Upper lobe of left lung (tissue), 6 donors: ENCODE measurements at regions not wholly inside any gene's neighbourhood (a gene's known extent, or its start where the extent isn't known, plus 50 kb on each side); places are given as distances from the start of the nearest gene placed in this dataset.

Experiments
- ATAC-seq, 2 donors: fragments of 200-7000 bp; cut with Tn5 transposase; one replicate each; pipeline ENCODE4 v1.9.1; 2022; ENCODE audit warnings: mild to moderate bottlenecking in 2 of 2, moderate library complexity in 2 of 2; ENCODE audit not compliant: low FRiP score in 2 of 2
- DNase-seq, 2 donors: peaks; one replicate each; pipeline ENCODE4 v3.0.0-alpha.2; 2019 to 2020
- H3K27ac ChIP-seq, 4 donors: fragments of 200-600 bp; sonication (generic); one replicate each; pipeline ENCODE4 v1.5.1; 2016 to 2019
- H3K27me3 ChIP-seq, 4 donors: fragments of 200-600 bp; sonication (generic); one replicate each; pipeline ENCODE4 v1.5.1; 2017 to 2019
- H3K36me3 ChIP-seq, 4 donors: fragments of 200-600 bp; sonication (generic); one replicate each; pipeline ENCODE4 v1.5.1; 2016 to 2019
- H3K4me1 ChIP-seq, 4 donors: fragments of 200-600 bp; sonication (generic); one replicate each; pipeline ENCODE4 v1.5.1; 2018 to 2019
- H3K4me3 ChIP-seq, 4 donors: fragments of 200-600 bp; sonication (generic); one replicate each; pipeline ENCODE4 v1.5.1; 2017 to 2019; ENCODE audit warnings: mild to moderate bottlenecking in 2 of 4, moderate library complexity in 1 of 4
- H3K9me3 ChIP-seq, 4 donors: fragments of 200-600 bp; sonication (generic); one replicate each; pipeline ENCODE4 v1.5.1; 2018 to 2019
- EP300 ChIP-seq, 4 donors: sonication (generic); formaldehyde crosslinking; IDR thresholded peaks; one replicate each; pipeline ENCODE4 v1.5.1; 2017; ENCODE audit warnings: antibody characterized with exemption in 4 of 4, control low read depth in 2 of 4
- POLR2A ChIP-seq, 4 donors: fragments of 450-650 bp; IDR thresholded peaks; one replicate each; pipeline ENCODE4 v1.5.1; 2016 to 2017; ENCODE audit warnings: antibody characterized with exemption in 4 of 4, mild to moderate bottlenecking in 2 of 4
- POLR2AphosphoS5 ChIP-seq, 2 donors: sonication (generic); formaldehyde crosslinking; IDR thresholded peaks; one replicate each; pipeline ENCODE4 v1.5.1; 2017; ENCODE audit warnings: antibody characterized with exemption in 2 of 2
- WGBS, 2 donors: methylation state at CpG; one replicate each; pipeline ENCODE4 v1.1.5; 2017 to 2018; 5-methylcytosine and 5-hydroxymethylcytosine counted together
- TF ChIP-seq, protein P1 (sequence below), 6 experiments: fragments of 450-650 bp in 4 of 6; fragments of 200-600 bp in 2 of 6; sonication (generic) in 2 of 6; IDR thresholded peaks; one replicate each; pipeline ENCODE4 v1.5.1; 2016 to 2019; ENCODE audit warnings: antibody characterized with exemption in 6 of 6
- donor health status: DM: no; HTN: no; CAD: no; lungs with moderate emphysema.
- donor health status: DM: no; HTN: yes; CAD: no; lungs with severe emphysema.

DNA sequence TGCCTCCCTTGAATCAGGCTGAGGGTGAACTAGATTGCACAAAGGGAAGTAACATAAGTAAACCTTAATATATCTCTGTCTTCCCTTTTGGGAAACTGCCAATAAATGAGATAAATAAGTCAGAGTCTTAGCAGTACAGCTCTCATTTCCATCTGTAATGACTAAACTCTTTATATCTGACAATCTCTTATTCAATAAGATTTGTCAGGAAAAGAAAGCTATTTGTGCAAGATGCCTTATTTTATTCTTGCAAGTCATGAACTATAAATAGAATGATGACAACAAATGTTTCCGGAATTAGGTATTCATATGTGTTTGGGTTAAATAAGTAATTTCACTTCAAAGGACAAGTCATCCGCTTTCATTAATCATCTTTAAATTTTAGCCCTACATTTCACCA, 229.2 kb downstream of the PTGER3 start:
- no peak for TF ChIP-seq POLR2AphosphoS5 (IDR thresholded peaks at IDR 0.05)
- no peak for TF ChIP-seq EP300 (IDR thresholded peaks at IDR 0.05)
- TF ChIP-seq, protein P1, sequence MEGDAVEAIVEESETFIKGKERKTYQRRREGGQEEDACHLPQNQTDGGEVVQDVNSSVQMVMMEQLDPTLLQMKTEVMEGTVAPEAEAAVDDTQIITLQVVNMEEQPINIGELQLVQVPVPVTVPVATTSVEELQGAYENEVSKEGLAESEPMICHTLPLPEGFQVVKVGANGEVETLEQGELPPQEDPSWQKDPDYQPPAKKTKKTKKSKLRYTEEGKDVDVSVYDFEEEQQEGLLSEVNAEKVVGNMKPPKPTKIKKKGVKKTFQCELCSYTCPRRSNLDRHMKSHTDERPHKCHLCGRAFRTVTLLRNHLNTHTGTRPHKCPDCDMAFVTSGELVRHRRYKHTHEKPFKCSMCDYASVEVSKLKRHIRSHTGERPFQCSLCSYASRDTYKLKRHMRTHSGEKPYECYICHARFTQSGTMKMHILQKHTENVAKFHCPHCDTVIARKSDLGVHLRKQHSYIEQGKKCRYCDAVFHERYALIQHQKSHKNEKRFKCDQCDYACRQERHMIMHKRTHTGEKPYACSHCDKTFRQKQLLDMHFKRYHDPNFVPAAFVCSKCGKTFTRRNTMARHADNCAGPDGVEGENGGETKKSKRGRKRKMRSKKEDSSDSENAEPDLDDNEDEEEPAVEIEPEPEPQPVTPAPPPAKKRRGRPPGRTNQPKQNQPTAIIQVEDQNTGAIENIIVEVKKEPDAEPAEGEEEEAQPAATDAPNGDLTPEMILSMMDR (IDR thresholded peaks at IDR 0.05), result no peak
- TF ChIP-seq POLR2A (IDR thresholded peaks at IDR 0.05), result no peak
- 43 to 45% methylated on average over 2 of the region's 2 CpGs for WGBS, 2 donors
- Histone ChIP-seq H3K9me3 (no peaks in the 10 kb centered on the region), H3K27me3 (no peaks in the 10 kb centered on the region), H3K36me3 (no peaks in the 10 kb centered on the region), H3K27ac (no peak overlapping the region), H3K4me1 (no peaks in the 10 kb centered on the region), H3K4me3 (no peak overlapping the region)
- ATAC-seq (no peak), DNase-seq (no peak)

GRCh38 chr1:70819231-70819630, 228.4 kb downstream of the PTGER3 start:
- Histone ChIP-seq H3K36me3 (no peaks in the 10 kb centered on the region), H3K4me3 (no peak overlapping the region), H3K9me3 (no peaks in the 10 kb centered on the region), H3K27me3 (no peaks in the 10 kb centered on the region), H3K27ac (no peak overlapping the region), H3K4me1 (no peaks in the 10 kb centered on the region)
- 70 to 82% methylated on average over 2 of the region's 2 CpGs for WGBS, 2 donors
- ATAC-seq, result no peak
- no peak for TF ChIP-seq POLR2AphosphoS5 (IDR thresholded peaks at IDR 0.05)
- no peak for TF ChIP-seq POLR2A (IDR thresholded peaks at IDR 0.05)
- TF ChIP-seq, protein P1 (IDR thresholded peaks at IDR 0.05), result no peak
- no peak for DNase-seq

- Histone ChIP-seq H3K36me3 (no peaks in the 10 kb centered on the region), H3K27me3 (no peaks in the 10 kb centered on the region), H3K4me1 (no peaks in the 10 kb centered on the region), H3K4me3 (no peak overlapping the region), H3K27ac (no peak overlapping the region), H3K9me3 (no peaks in the 10 kb centered on the region)
- ATAC-seq, result no peak
- DNase-seq, result no peak
- TF ChIP-seq POLR2AphosphoS5 (IDR thresholded peaks at IDR 0.05) (no peak), EP300 (IDR thresholded peaks at IDR 0.05) (no peak), POLR2A (IDR thresholded peaks at IDR 0.05) (no peak)
- TF ChIP-seq, protein P1 (IDR thresholded peaks at IDR 0.05), result no peak
Measured at GRCh38 chr1:70819785-70820184, 227.8 kb downstream of the PTGER3 start.

- H3K4me1 ChIP-seq, result no peaks in the 10 kb centered on the region
- no peak for DNase-seq
- no peaks in the 10 kb centered on the region for H3K27me3 ChIP-seq
- ATAC-seq, result no peak
- no peaks in the 10 kb centered on the region for H3K36me3 ChIP-seq
- TF ChIP-seq POLR2A (IDR thresholded peaks at IDR 0.05) (no peak), EP300 (IDR thresholded peaks at IDR 0.05) (no peak), POLR2AphosphoS5 (IDR thresholded peaks at IDR 0.05) (no peak)
- TF ChIP-seq, protein P1 (IDR thresholded peaks at IDR 0.05), result no peak
- H3K4me3 ChIP-seq, result no peak overlapping the region
- no peak overlapping the region for H3K27ac ChIP-seq
- no peaks in the 10 kb centered on the region for H3K9me3 ChIP-seq
Measured at GRCh38 chr1:70820396-70820795, 227.2 kb downstream of the PTGER3 start.

DNA sequence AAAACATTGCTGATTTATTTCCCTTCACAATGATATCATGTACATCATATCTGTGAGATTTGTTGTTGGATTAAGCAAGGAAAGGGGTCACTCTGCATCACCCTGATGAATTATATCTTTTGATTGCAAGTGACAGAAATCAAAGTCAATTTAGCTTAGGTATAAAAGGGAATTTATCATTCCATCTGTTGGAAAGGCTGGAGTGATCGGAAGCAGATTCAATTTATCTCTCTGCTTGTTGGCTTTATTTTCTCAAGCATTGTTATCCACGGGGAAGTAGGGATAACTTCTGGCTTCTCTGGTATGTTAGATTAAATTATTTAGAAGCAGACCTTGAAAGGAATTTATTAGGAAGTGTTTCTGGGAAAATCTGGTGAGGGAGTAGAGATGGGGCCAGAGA, 226.6 kb downstream of the PTGER3 start:
- no peak for DNase-seq
- H3K4me3 ChIP-seq, result no peak overlapping the region
- WGBS, 2 donors, result 54 to 61% methylated on average over 2 of the region's 2 CpGs
- H3K27ac ChIP-seq, result no peak overlapping the region
- H3K27me3 ChIP-seq, result no peaks in the 10 kb centered on the region
- no peaks in the 10 kb centered on the region for H3K4me1 ChIP-seq
- ATAC-seq, result no peak
- no peaks in the 10 kb centered on the region for H3K36me3 ChIP-seq
- TF ChIP-seq POLR2AphosphoS5 (IDR thresholded peaks at IDR 0.05) (no peak), EP300 (IDR thresholded peaks at IDR 0.05) (no peak), POLR2A (IDR thresholded peaks at IDR 0.05) (no peak)
- TF ChIP-seq, protein P1 (IDR thresholded peaks at IDR 0.05), result no peak
- no peaks in the 10 kb centered on the region for H3K9me3 ChIP-seq
